ENCODE measurements at regions not wholly inside any gene's neighbourhood (a gene's known extent, or its start where the extent isn't known, plus 50 kb on each side); places are given as distances from the start of the nearest gene placed in this dataset.
"Not testable (repeated sequence)": the region's sequence is repeated elsewhere in the genome, so short reads cannot be mapped to it uniquely, and the experiment has no call there.

DNA sequence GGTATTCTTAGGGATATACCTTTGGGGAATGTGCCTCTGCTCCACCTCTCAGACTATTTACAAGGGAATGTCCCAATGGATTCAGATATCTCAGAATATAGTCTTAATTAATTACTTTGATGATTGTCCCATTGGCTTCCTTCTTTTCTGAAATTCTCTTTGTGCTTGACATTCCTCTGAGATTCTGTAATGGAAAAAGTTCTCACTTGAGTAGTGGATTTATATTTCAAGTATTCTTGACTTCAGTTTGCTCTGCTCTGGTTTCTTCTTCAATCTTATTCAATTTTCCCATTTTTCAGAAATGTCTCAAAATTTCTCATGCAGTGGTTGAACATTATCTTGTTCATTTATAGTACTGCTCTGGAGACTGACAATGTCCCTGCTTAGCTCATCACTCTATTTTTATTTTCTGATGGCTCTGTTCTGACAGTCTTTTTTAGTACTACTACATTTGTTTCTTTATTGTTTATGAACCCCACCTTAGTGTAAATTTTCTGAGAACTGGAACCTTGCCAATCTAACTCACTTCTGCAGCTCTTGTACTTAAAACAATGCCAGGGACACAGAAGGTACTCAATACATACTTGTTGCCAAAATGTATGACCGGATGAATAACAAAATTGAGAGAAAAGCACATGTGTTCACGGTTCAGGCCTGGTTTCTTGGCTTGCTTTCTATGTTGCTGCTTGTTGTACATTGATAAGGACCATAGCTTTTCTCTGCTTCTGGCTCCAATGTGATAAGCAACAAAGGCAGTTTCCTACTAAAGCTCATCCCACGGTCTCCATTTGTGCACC is 471.7 kb downstream of the GASK1B start:
- TF ChIP-seq POLR2A (IDR thresholded peaks at IDR 0.05) (no peak), EP300 (IDR thresholded peaks at IDR 0.05) (no peak), POLR2AphosphoS5 (IDR thresholded peaks at IDR 0.05) (no peak)
- TF ChIP-seq, protein P1, sequence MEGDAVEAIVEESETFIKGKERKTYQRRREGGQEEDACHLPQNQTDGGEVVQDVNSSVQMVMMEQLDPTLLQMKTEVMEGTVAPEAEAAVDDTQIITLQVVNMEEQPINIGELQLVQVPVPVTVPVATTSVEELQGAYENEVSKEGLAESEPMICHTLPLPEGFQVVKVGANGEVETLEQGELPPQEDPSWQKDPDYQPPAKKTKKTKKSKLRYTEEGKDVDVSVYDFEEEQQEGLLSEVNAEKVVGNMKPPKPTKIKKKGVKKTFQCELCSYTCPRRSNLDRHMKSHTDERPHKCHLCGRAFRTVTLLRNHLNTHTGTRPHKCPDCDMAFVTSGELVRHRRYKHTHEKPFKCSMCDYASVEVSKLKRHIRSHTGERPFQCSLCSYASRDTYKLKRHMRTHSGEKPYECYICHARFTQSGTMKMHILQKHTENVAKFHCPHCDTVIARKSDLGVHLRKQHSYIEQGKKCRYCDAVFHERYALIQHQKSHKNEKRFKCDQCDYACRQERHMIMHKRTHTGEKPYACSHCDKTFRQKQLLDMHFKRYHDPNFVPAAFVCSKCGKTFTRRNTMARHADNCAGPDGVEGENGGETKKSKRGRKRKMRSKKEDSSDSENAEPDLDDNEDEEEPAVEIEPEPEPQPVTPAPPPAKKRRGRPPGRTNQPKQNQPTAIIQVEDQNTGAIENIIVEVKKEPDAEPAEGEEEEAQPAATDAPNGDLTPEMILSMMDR (IDR thresholded peaks at IDR 0.05), result no peak
- H3K4me1 ChIP-seq, result peaks cover 0 to 10% (median 7%) of the 10 kb centered on the region in 4 donors
- no peaks in the 10 kb centered on the region for H3K27me3 ChIP-seq
- WGBS, 2 donors, result 76 to 81% methylated on average over 3 of the region's 3 CpGs
- no peaks in the 10 kb centered on the region for H3K36me3 ChIP-seq
- no peak overlapping the region for H3K4me3 ChIP-seq
- no peak for DNase-seq
- no peak overlapping the region for H3K27ac ChIP-seq
- intact Hi-C loops (cut with DNase I), result no loop called here
- no peaks in the 10 kb centered on the region for H3K9me3 ChIP-seq

DNA sequence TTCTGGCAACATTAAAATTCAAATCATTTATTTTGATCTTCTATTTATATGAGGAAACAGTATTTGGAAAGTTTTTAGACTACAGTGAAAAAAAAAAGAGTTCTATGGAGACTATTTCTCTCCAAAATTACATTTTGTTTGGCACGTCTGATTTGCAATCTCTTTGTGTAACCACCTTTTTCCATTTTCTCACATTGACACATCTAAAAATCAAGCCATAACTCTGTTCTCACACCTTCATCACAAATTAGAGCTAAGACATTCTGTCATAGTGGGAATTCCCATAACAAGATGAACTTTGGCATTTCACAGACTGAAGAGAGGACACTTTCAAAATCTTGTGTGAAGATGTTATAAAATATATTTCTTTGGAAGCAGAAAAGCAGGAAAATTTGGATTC is 468.9 kb downstream of the GRIA2 start:
- DNase-seq, result no peak
- H3K36me3 ChIP-seq, result no peaks in the 10 kb centered on the region
- no peaks in the 10 kb centered on the region for H3K27me3 ChIP-seq
- no peak overlapping the region for H3K4me3 ChIP-seq
- TF ChIP-seq, protein P1 (IDR thresholded peaks at IDR 0.05), result no peak
- TF ChIP-seq EP300 (IDR thresholded peaks at IDR 0.05) (no peak), POLR2AphosphoS5 (IDR thresholded peaks at IDR 0.05) (no peak)
- 81 to 85% methylated on average over 1 of the region's 1 CpG for WGBS, 2 donors
- intact Hi-C loops (cut with DNase I), result no loop called here
- no peaks in the 10 kb centered on the region for H3K9me3 ChIP-seq
- no peak overlapping the region for H3K27ac ChIP-seq
- H3K4me1 ChIP-seq, result no peaks in the 10 kb centered on the region

DNA sequence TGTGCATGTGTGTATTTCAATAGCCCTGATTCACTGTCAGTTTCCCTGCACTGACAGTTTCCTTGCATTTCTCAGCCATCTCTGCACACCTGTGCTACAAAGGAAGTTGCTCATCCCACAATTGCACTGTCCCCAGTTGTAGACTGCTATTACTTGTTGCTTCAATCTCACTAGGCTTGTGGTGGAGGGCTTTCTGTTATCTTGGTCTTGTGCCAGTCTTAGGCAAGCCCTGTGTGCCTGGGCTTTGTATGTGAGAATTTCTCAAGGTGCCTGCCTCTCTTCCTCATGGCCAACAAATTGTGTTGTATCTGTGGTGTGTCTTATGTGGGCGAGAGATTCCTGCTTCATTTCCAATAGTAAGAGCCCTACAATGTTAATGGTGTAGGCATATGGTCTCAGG is 467.4 kb downstream of the GRIA2 start:
- no peak overlapping the region for H3K4me3 ChIP-seq
- no peaks in the 10 kb centered on the region for H3K4me1 ChIP-seq
- 88 to 90% methylated on average over 1 of the region's 1 CpG for WGBS, 2 donors
- no peak for DNase-seq
- H3K36me3 ChIP-seq, result no peaks in the 10 kb centered on the region
- TF ChIP-seq POLR2A (IDR thresholded peaks at IDR 0.05), result no peak
- TF ChIP-seq POLR2AphosphoS5 (IDR thresholded peaks at IDR 0.05), result no peak
- TF ChIP-seq, protein P1 (IDR thresholded peaks at IDR 0.05), result no peak
- TF ChIP-seq EP300 (IDR thresholded peaks at IDR 0.05), result no peak
- no peak overlapping the region for H3K27ac ChIP-seq
- intact Hi-C loops (cut with DNase I), result no loop called here
- H3K27me3 ChIP-seq, result no peaks in the 10 kb centered on the region
- H3K9me3 ChIP-seq, result no peaks in the 10 kb centered on the region

- DNase-seq; H3K27me3 ChIP-seq; H3K9me3 ChIP-seq; H3K4me1 ChIP-seq; H3K36me3 ChIP-seq; H3K27ac ChIP-seq; intact Hi-C loops (cut with DNase I); H3K4me3 ChIP-seq: not testable (repeated sequence)
These were observed 458.8 kb downstream of the GRIA2 start for GRCh38 chr4:157679326-157679725.

DNA sequence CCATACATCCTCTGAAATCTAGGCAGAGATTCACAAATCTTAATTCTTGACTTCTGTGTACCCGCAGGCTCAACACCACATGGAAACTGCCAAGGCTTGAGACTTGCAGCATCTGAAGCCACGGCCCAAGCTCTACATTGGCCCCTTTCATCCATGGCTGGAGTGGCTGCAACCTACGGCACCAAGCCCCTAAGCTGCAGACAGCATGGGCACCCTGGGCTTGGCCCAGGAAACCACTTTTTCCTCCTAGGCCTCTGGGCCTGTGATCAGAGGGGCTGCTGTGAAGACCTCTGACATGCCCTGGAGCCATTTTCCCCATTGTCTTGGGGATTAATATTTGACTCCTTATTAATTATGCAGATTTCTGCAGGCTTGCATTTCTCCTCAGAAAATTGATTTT is 457.9 kb downstream of the GRIA2 start:
- TF ChIP-seq POLR2AphosphoS5 (IDR thresholded peaks at IDR 0.05) (no peak), POLR2A (IDR thresholded peaks at IDR 0.05) (no peak)
- WGBS, 2 donors, result 84 to 90% methylated on average over 3 of the region's 3 CpGs
- intact Hi-C loops (cut with DNase I), result no loop called here

GRCh38 chr4:157674699-157675098 is 454.2 kb downstream of the GRIA2 start:
- H3K27ac ChIP-seq, result no peak overlapping the region
- H3K27me3 ChIP-seq, result no peaks in the 10 kb centered on the region
- no peaks in the 10 kb centered on the region for H3K4me1 ChIP-seq
- intact Hi-C loops (cut with DNase I), result no loop called here
- TF ChIP-seq POLR2A (IDR thresholded peaks at IDR 0.05), result no peak
- TF ChIP-seq POLR2AphosphoS5 (IDR thresholded peaks at IDR 0.05), result no peak
- no peak for TF ChIP-seq EP300 (IDR thresholded peaks at IDR 0.05)
- TF ChIP-seq, protein P1 (IDR thresholded peaks at IDR 0.05), result no peak
- 68 to 76% methylated on average over 6 of the region's 6 CpGs for WGBS, 2 donors
- no peak overlapping the region for H3K4me3 ChIP-seq
- no peaks in the 10 kb centered on the region for H3K36me3 ChIP-seq
- DNase-seq, result no peak
- H3K9me3 ChIP-seq, result peaks cover 0 to 4% (median 0%) of the 10 kb centered on the region in 4 donors

More for the DNA sequence above, 457.9 kb downstream of the GRIA2 start:
- no peaks in the 10 kb centered on the region for H3K4me1 ChIP-seq
- H3K4me3 ChIP-seq, result no peak overlapping the region
- H3K36me3 ChIP-seq, result no peaks in the 10 kb centered on the region
- no peak for DNase-seq
- no peak overlapping the region for H3K27ac ChIP-seq
- H3K27me3 ChIP-seq, result no peaks in the 10 kb centered on the region
- H3K9me3 ChIP-seq, result peaks cover 0 to 4% (median 0%) of the 10 kb centered on the region in 4 donors

Data from sigmoid colon (tissue), 6 donors.